ENCODE measurements at regions not wholly inside any gene's neighbourhood (a gene's known extent, or its start where the extent isn't known, plus 50 kb on each side); places are given as distances from the start of the nearest gene placed in this dataset.

- Histone ChIP-seq H3K79me1 (ENCODE audit: low read depth, low read length) (no peaks in the 10 kb centered on the region), H4K5ac (ENCODE audit: insufficient read length, low read depth, low read length) (no peak overlapping the region), H2BK120ac (replicated peaks; ENCODE audit: low read depth, low read length) (no peak overlapping the region), H2AFZ (ENCODE audit: low read length) (no peak overlapping the region), H3K23me2 (ENCODE audit: low read depth, low read length) (no peaks in the 10 kb centered on the region), H3K56ac (replicated peaks; ENCODE audit: insufficient read length, low read depth, low read length) (no peak overlapping the region), H2BK5ac (ENCODE audit: low read depth, low read length) (no peak overlapping the region), H3K9ac (replicated peaks in 1 of 4; ENCODE audit: extremely low read depth in 1 of 4, low read depth in 3 of 4, low read length in 3 of 4) (no peak overlapping the region), H2BK12ac (ENCODE audit: low read depth, low read length) (no peak overlapping the region), H3K18ac (ENCODE audit: extremely low read depth, low read length) (no peak overlapping the region), H3K23ac (ENCODE audit: insufficient read length) (no peak overlapping the region), H2BK20ac (ENCODE audit: low read length) (no peak overlapping the region), H3K14ac (ENCODE audit: insufficient read length) (no peak overlapping the region), H3K27me3 (replicated peaks in 1 of 4; ENCODE audit: control insufficient read depth in 3 of 4, extremely low read depth in 1 of 4, insufficient read depth in 3 of 4, low read length in 3 of 4) (no peaks in the 10 kb centered on the region), H3K9me3 (ENCODE audit: insufficient read depth in 2 of 2, low read depth in 1 of 2, low read length in 1 of 2) (no peaks in the 10 kb centered on the region), H3K4me1 (replicated peaks in 1 of 4; ENCODE audit: control insufficient read depth in 3 of 4, insufficient read depth in 4 of 4, low read length in 3 of 4) (no peaks in the 10 kb centered on the region), H3K36me3 (ENCODE audit: control insufficient read depth in 2 of 4, insufficient read depth in 4 of 4, low read length in 3 of 4) (no peaks in the 10 kb centered on the region), H3K4me3 (ENCODE audit: extremely low read depth in 1 of 4, insufficient read depth in 2 of 4, low read depth in 3 of 4, low read length in 4 of 4) (no peak overlapping the region), H2BK15ac (ENCODE audit: low read length) (no peak overlapping the region), H3K4ac (replicated peaks; ENCODE audit: insufficient read length, low read depth, low read length) (no peak overlapping the region), H4K20me1 (replicated peaks in 1 of 2; ENCODE audit: control insufficient read depth in 1 of 2, insufficient read depth in 2 of 2, low read length in 2 of 2) (no peaks in the 10 kb centered on the region), H3K27ac (ENCODE audit: low read depth, low read length) (no peak overlapping the region), H3K79me2 (ENCODE audit: control insufficient read depth in 1 of 2, insufficient read depth in 2 of 2, low read length in 2 of 2) (no peaks in the 10 kb centered on the region), H2AK5ac (ENCODE audit: low read depth, low read length) (no peak overlapping the region), H4K91ac (replicated peaks; ENCODE audit: insufficient read length, low read length) (no peak overlapping the region), H3K4me2 (ENCODE audit: insufficient read depth in 1 of 2, low read depth in 2 of 2, low read length in 2 of 2) (no peak overlapping the region), H4K8ac (ENCODE audit: extremely low read depth, insufficient read depth, low read length) (no peak overlapping the region)
- POLR2A ChIA-PET (ENCODE audit: partially characterized antibody), result no interaction called here
- no peak for DNase-seq (ENCODE audit: low read depth in 1 of 2, low spot score in 2 of 2)
- CTCF ChIA-PET (ENCODE audit: partially characterized antibody), result no interaction called here
- no peak for FAIRE-seq
- WGBS, 2 experiments (ENCODE audit: extremely low coverage in 1 of 2, insufficient coverage in 1 of 2, insufficient read length in 1 of 2, insufficient replicate concordance in 2 of 2, low coverage in 1 of 2, low lambda C conversion rate in 2 of 2, missing lambda C conversion rate in 1 of 2), result 63% methylated on average over 4 of the region's 5 CpGs; no CpG with 5 or more reads in 1 of the 2 experiments
- TF ChIP-seq CBX5 (IDR thresholded peaks at IDR 0.05; ENCODE audit: low read depth, low read length) (no peak), MAFK (IDR thresholded peaks at IDR 0.05; ENCODE audit: low read depth, low read length) (no peak), TAF1 (IDR thresholded peaks at IDR 0.05; ENCODE audit: low read depth, low read length) (no peak), TAF7 (optimal IDR thresholded peaks at IDR 0.05; ENCODE audit: borderline replicate concordance, low read depth, low read length) (no peak), EZH2 (IDR thresholded peaks at IDR 0.05; ENCODE audit: low read depth, low read length, severe bottlenecking) (no peak), BCL11A (IDR thresholded peaks at IDR 0.05; ENCODE audit: low read depth in 2 of 2, low read length in 2 of 2) (no peak), CBX8 (IDR thresholded peaks at IDR 0.05; ENCODE audit: borderline replicate concordance, low read depth, low read length) (no peak), RAD21 (IDR thresholded peaks at IDR 0.05 in 1 of 2, conservative IDR thresholded peaks at IDR 0.05 in 1 of 2; ENCODE audit: low read depth in 2 of 2, low read length in 2 of 2) (no peak), CHD2 (IDR thresholded peaks at IDR 0.05; ENCODE audit: low read length) (no peak), SP2 (IDR thresholded peaks at IDR 0.05; ENCODE audit: low read length) (no peak), KDM1A (IDR thresholded peaks at IDR 0.05; ENCODE audit: borderline replicate concordance, low read length) (no peak), GABPA (IDR thresholded peaks at IDR 0.05; ENCODE audit: borderline replicate concordance, insufficient read depth, low read length) (no peak), RBBP5 (IDR thresholded peaks at IDR 0.05; ENCODE audit: borderline replicate concordance, low read depth, low read length) (no peak)
These were observed 141.3 kb upstream of the RGS17 start for GRCh38 chr6:153272201-153272980.
